Activated CD8-positive, alpha-beta memory T cell treated with anti-CD3 and anti-CD28 coated beads for 36 hours (primary cell): ENCODE measurements at regions not wholly inside any gene's neighbourhood (a gene's known extent, or its start where the extent isn't known, plus 50 kb on each side); places are given as distances from the start of the nearest gene placed in this dataset.

Source experiments
- CTCF ChIA-PET: fragments of 350-600 bp; sonication (Branson Sonifier 250); formaldehyde crosslinking; loops from one replicate; lab custom pipeline; 2021; ENCODE audit warnings: antibody characterized with exemption; lab: Charles Lee
- POLR2A ChIA-PET: fragments of 350-600 bp; sonication (Branson Sonifier 250); formaldehyde crosslinking; loops from one replicate; lab custom pipeline; 2021; ENCODE audit warnings: antibody characterized with exemption; lab: Charles Lee

- ChIA-PET CTCF (no interaction called here), POLR2A (no interaction called here)
These were observed 270.7 kb upstream of the TFAP2D start for GRCh38 chr6:50442531-50443040.

- CTCF ChIA-PET = no interaction called here
- POLR2A ChIA-PET = no interaction called here
These were observed 270.2 kb upstream of the TFAP2D start for GRCh38 chr6:50443144-50443543.

- POLR2A ChIA-PET = no interaction called here
- CTCF ChIA-PET = no interaction called here
These were observed 264.2 kb upstream of the TFAP2D start for GRCh38 chr6:50449128-50449527.

- ChIA-PET POLR2A (no interaction called here), CTCF (no interaction called here)
These were observed 261.4 kb upstream of the TFAP2D start for GRCh38 chr6:50451826-50452400.

- POLR2A ChIA-PET = no interaction called here
These were observed 258.3 kb upstream of the TFAP2D start for GRCh38 chr6:50455029-50455428.

GRCh38 chr6:50457351-50457750 lies 256.0 kb upstream of the TFAP2D start:
- CTCF ChIA-PET = interaction anchor here (0.6 kb wide), 1 partner anchor 1019 kb away, joined by 5 read pairs; no protein-coding TSS in a partner anchor
- POLR2A ChIA-PET = no interaction called here

More at GRCh38 chr6:50455029-50455428, 258.3 kb upstream of the TFAP2D start:
- CTCF ChIA-PET = no interaction called here

- CTCF ChIA-PET = no interaction called here
These were observed 251.6 kb upstream of the TFAP2D start for GRCh38 chr6:50461696-50462095.

GRCh38 chr6:50463931-50464330 lies 249.4 kb upstream of the TFAP2D start:
- ChIA-PET CTCF (no interaction called here), POLR2A (no interaction called here)

More at GRCh38 chr6:50461696-50462095, 251.6 kb upstream of the TFAP2D start:
- POLR2A ChIA-PET = no interaction called here

GRCh38 chr6:50467931-50468330 lies 245.4 kb upstream of the TFAP2D start:
- ChIA-PET POLR2A (no interaction called here), CTCF (no interaction called here)

GRCh38 chr6:50471041-50471440 lies 242.3 kb upstream of the TFAP2D start:
- ChIA-PET CTCF (no interaction called here), POLR2A (no interaction called here)

- ChIA-PET POLR2A (no interaction called here), CTCF (no interaction called here)
These were observed 203.0 kb upstream of the TFAP2D start for GRCh38 chr6:50510361-50510760.

- POLR2A ChIA-PET = no interaction called here
These were observed 192.7 kb upstream of the TFAP2D start for GRCh38 chr6:50520326-50521266.

GRCh38 chr6:50524341-50524740 lies 189.0 kb upstream of the TFAP2D start:
- CTCF ChIA-PET = no interaction called here

More at GRCh38 chr6:50520326-50521266, 192.7 kb upstream of the TFAP2D start:
- CTCF ChIA-PET = no interaction called here

GRCh38 chr6:50527985-50528384 lies 185.3 kb upstream of the TFAP2D start:
- CTCF ChIA-PET = no interaction called here
- POLR2A ChIA-PET = no interaction called here

More at GRCh38 chr6:50524341-50524740, 189.0 kb upstream of the TFAP2D start:
- POLR2A ChIA-PET = no interaction called here

- ChIA-PET POLR2A (no interaction called here), CTCF (no interaction called here)
These were observed 173.9 kb upstream of the TFAP2D start for GRCh38 chr6:50539447-50539846.

- ChIA-PET POLR2A (no interaction called here), CTCF (no interaction called here)
These were observed 171.4 kb upstream of the TFAP2D start for GRCh38 chr6:50541941-50542340.

GRCh38 chr6:50543666-50544065 lies 169.7 kb upstream of the TFAP2D start:
- ChIA-PET CTCF (no interaction called here), POLR2A (no interaction called here)

- ChIA-PET CTCF (no interaction called here), POLR2A (no interaction called here)
These were observed 164.3 kb upstream of the TFAP2D start for GRCh38 chr6:50549026-50549425.

GRCh38 chr6:50549475-50549874 lies 163.9 kb upstream of the TFAP2D start:
- ChIA-PET CTCF (no interaction called here), POLR2A (no interaction called here)

GRCh38 chr6:50555982-50556381 lies 157.3 kb upstream of the TFAP2D start:
- ChIA-PET CTCF (no interaction called here), POLR2A (no interaction called here)

- POLR2A ChIA-PET = no interaction called here
- CTCF ChIA-PET = no interaction called here
These were observed 148.3 kb upstream of the TFAP2D start for GRCh38 chr6:50565004-50565403.
